ENCODE measurements at regions not wholly inside any gene's neighbourhood (a gene's known extent, or its start where the extent isn't known, plus 50 kb on each side); places are given as distances from the start of the nearest gene placed in this dataset.
A peak's percentile ranks its signal among the peaks of the same experiment; 100 is the strongest.

DNA sequence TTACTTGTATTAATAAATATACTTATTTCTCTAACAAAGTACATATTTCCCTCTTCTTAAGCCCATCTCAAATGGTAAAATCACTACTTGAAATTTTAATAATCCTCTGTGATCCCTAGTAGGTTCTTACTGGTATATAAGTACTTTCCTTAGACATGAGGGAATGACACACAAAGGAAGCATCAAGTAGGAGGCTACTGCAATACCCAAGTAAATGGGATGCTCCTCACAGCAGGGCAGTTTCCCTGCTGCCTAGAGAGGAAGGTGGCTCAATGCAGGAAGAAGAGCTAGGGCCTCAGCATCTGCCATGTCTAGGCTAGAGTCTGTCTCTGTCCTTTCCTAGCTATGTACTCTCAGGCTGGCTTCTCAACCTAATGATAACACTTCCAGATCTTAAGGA lies 122.1 kb upstream of the DIPK2B start:
- DNase-seq (ENCODE audit: low read depth), result peak; percentile 46

DNA sequence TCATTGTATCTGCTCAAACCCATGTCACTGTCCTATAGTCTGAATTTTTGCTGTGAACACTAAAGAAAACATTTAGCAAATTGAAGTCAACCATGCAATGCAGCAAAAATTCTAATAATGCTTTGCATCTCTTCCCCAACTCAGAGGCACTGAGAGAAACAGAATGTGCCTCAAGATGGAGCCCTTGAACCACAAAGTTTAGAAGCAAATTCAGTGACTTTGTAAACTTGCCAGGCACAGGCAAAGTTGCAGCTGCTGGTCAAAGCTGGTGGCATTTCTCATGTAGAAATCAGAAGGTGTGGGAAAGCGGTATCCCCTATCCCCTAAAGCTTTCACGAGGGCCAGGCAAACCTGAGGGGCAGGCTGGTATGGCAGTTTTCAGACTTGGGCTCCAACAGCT lies 121.7 kb upstream of the DIPK2B start:
- peak; percentile 90 for DNase-seq (ENCODE audit: low read depth)

DNA sequence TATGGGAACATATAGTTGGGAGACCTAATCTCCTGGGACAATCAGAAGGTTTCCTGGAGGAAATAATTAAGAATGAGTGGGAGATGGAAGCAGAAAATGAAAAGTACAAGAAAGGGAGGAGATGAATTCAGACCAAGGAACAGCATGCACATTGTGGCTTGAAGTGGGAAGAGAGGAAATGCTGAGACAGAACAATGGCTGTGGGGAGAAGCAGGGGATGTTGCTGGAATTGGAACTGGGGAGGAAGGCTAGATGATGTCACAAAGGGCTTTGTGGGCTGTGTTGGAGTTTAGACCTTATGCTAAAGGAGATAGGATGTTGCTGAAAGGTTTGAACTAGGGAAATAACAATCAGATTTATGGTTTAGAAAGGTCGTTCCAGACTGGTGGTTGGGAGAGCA lies 119.5 kb upstream of the DIPK2B start:
- no peak for DNase-seq (ENCODE audit: low read depth)

DNA sequence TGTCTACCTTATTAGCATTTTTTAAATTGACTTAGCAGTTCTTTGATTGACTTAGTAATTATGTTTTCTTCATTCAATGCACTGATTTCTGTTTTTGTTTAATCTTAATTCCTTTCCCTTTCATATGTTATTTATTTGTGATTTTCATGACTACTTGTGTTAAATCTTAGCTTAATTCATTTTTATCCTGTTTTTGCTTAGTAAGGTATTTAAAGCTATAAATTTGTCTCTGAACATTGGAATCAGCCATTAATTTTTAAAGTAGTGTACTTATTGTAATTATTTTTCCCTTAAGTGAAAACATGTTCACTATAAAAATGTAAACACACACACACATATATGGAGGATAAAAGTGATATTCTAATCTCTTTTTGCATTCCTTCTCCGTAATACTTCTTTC lies 109.1 kb upstream of the DIPK2B start:
- no peak for DNase-seq (ENCODE audit: low read depth)

DNA sequence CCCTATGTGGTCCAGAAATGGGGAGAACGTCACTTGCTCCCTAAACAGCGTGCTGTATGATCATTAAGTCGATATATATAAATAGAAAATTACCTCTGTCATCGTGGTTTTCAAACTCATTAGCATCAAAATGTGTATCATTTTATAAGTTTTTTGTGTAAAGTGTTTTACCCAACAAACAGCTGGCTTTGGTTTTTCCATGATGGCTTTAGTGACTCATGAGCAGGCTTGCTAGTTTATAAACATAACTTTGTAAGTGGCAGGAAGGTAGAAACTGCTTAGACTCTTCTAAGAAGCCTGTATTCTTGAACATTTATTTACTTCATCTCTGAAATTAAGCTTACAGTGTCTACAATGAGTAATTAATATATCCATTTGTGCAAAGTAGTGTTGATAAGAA lies 108.4 kb upstream of the DIPK2B start:
- peak; percentile 60 for DNase-seq (ENCODE audit: low read depth)

DNA sequence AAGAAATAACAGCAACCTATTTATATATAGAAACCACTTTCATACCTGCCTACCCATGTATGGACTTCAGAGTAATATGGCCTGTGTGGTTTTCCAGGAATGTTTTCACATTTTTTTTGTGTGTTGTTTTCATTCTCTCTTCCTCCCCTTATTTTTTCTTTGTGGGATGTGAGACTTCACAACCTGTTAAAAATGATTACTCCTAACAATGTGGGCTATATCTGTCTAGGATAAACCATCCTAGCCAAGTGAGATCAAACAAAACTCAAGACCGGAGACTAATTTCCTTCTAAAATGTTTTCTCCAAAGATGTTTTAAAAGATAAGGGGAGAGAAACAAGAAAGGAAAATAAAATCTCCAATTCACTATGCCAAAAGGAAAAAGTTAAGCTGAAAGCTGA lies 106.1 kb upstream of the DIPK2B start:
- no peak for DNase-seq (ENCODE audit: low read depth)

DNA sequence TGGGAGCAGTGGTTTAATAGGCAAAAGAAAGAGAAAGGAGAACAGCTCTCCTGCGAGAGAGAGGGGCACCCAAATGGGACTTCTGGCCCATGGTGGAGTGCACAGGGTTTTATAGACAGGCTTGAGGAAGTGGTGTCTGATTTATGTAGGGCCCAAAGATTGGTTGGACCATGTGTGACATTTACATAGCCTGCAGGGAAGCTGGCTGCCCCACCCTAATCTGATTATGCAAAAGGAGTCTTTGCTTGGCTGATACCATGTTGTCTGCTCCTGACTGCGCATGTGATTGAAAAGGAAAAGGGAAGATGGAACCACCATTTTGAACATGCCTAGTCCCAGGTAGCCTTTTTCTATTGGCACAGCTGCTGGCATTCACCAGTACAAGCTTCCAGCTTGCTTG lies 100.0 kb upstream of the DIPK2B start:
- DNase-seq (ENCODE audit: low read depth), result no peak

DNA sequence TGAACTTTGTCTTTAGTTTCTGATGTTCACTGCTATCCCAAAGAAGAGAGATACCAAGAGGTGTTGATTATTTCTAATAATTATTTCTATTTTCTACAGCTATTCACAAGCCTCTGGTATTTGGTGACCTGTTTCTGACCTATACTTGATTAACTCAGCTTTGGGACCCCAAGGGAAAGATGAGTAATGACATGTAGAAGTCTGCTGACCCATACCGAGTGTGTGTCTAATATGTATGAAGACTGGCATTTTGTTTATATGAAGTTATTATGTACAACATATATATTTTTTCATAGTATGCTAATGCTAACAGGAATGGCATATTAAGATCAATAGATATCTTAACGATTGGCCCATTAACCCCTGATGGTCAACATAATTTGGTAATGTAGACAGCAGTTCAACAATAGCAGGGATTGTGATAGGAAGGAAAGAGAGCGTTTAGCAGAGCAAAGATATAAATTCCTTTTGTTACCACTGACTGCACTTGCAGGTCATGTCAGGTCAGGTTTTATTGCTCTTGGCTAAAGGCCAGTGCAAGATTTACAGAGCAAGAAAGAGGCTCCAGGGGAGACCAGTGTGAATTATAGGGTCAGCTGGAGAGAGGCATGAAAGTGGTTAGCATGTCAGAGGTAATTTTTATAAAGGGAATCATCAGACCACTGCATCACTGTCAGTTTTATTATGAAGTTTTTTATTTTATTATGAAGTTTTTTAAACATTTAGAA lies 94.7 kb upstream of the DIPK2B start:
- DNase-seq (ENCODE audit: low read depth), result peak; percentile 87

DNA sequence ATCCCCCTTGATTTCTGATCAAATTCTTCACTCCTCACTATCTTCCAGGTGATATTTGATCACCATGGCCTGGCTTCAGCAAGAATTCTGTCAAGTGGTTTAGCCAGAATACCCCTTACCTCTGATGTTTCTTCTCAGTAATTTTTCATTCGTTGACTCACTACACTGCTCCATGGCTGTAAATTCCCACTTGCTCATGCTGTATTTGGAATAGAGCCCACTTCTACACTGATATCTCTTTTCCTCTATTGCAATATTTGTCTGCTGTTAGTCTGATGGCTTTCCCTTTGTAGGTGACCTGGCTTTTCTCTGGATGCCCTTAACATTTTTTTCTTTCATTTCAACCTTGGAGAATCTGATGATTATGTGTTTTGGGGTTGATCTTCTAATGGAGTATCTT lies 73.9 kb upstream of the DIPK2B start:
- peak; percentile 11 for DNase-seq (ENCODE audit: low read depth)

DNA sequence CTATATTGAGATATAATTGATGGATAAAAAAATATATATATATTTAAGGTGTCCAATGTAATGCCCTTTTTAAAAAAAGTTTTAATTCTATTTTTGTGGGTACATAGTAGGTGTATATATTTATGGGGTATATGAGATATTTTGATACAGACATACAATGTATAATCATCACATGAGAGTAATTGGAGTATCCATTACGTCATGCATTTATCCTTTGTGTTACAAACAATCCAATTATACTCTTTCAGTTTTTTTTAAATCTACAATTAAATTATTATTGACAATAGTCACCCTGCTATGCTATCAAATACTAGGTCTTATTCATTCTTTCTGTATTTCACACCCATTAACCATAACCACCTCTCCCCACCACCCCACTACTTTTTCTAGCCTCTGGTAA lies 66.3 kb upstream of the DIPK2B start:
- DNase-seq (ENCODE audit: low read depth), result no peak

DNA sequence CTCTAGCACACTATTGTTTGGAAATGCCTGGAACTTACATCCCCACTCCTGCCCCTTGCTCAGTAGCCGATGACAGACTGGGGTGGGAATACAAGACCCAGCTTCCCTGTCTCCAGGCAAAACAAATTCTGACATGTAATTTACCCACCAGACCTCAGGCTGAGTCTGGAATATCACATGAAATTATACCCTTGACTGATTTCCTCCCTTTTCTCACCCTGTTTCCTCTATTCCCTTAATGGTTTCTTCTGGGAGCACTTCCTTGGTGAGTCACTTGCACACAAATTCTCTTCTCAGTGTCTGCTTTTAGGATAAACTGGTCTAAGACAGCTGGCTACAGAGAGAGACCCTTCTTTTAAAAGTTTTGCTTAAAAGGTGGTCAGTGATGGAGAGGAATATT lies 65.8 kb upstream of the DIPK2B start:
- peak; percentile 18 for DNase-seq (ENCODE audit: low read depth)

DNA sequence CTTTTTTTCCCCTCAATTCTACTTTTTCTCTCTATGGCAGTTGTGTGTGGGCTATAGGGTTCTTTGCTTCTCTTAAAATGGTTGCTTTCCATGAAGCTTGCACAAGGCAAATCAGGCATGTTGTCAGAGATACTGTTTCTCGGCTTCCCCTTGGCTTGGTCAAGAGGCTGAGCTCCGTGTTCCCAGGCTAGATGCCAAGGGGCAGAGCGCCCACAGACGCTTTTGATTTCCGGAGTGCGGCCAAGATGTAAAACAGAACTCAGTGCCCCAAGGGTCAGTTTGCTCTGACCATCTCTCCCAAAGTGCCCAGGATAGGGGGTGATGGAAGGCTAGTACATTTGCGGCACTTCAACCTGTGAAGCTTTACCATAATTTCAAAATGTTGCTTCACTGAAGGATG lies 64.2 kb upstream of the DIPK2B start:
- no peak for DNase-seq (ENCODE audit: low read depth)

DNA sequence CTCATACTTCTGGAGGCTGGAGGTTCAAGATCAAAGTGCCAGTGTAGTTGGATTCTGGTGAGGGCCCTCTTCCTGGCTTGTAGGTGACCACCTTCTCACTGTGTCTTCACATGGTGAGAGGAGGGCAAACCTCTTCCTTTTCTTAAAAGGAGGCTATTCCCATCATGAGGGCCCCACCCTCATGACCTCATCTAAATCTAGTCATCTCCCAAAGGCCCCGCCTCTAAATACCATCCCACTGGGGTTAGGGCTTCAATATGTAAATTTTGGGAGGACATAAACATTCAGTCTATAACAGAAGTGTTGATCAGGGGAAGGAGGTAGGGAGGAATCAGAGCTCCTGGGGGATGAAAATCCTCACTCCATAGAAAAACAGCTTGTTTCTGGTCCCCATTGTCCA lies 60.8 kb upstream of the DIPK2B start:
- DNase-seq (ENCODE audit: low read depth), result no peak

DNA sequence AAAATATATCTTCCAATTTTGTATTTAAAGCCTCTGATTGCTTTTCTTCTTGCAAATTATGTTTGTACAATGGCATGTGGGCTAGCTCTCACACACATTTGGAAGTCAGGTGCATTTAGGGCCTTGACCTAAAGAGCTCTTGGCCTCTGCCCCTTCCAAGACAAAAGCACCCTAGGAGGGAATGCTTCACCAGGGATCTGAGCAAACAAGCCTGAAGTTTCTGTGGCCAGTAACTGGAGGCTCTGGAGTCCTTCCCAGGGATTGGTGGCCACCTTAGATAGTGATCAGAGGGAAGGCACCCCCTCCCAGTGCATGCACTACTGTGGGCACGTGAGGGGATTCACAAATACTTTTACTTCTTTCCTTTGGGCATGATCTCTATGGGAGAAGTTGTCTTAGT lies 60.3 kb upstream of the DIPK2B start:
- DNase-seq (ENCODE audit: low read depth), result no peak

DNA sequence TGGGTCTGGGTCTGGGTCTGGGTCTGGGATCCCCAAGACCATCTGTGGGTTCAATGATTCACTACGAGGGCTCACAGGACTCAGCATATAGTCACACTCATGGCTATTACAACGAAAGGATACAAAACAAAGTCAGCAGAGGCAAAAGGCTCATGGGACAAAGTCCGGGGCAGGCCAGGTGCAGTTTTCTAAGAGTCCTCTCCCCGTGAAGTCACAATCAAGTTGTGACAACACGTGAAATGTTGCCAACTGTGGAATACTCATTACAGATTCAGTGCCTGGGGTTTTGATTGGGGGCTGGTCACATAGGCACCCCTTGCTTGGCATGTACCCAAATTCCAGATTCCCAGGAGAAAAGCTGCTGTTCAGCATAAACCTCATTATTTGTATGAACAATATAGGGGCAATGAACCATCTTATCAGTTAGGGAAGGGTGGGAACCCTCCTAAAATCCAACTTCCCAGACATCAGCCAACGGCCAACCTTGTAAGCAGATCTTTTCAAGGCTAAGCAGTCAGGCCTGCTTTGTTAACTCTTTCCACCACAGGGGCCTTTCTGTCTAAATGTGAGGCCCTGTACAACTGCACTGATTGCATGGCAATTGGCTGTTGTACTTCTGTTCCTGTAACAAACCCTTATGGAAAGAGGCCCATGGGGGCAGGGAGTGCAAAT lies 58.2 kb upstream of the DIPK2B start:
- no peak for DNase-seq (ENCODE audit: low read depth)

Data from LHCN-M2 (cell line).